ENCODE measurements at regions not wholly inside any gene's neighbourhood (a gene's known extent, or its start where the extent isn't known, plus 50 kb on each side); places are given as distances from the start of the nearest gene placed in this dataset.

DNA sequence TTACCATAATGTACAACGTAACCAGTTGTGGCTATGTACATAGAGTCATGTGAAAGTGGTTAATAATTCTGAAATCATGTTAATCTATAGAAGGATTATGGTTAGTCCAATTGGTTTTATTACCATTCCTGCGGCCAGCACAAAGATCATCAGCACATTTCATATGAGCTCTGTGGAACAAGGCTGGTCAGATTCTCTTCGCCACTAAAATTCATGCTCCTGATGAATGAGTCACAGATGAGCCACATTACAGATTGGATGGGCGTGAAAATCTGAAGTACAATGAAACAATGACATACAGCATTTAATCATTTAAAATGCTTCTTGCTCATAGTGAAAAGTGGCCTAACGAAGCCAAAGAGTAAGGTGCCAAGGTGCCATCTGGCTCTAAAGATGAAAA, 716.2 kb upstream of the PHF14 start:
- no peaks in the 10 kb centered on the region for H3K36me3 Mint-ChIP-seq (ENCODE audit: insufficient read depth in 1 of 3, low read depth in 3 of 3)
- Histone ChIP-seq H4K8ac (replicated peaks; ENCODE audit: insufficient read length, low read depth, low read length) (no peak overlapping the region), H3K14ac (ENCODE audit: insufficient read depth, low read length) (no peak overlapping the region), H3K27me3 (ENCODE audit: insufficient read depth, low read length) (no peaks in the 10 kb centered on the region), H2AK5ac (ENCODE audit: insufficient read length, low read length) (no peak overlapping the region), H2BK120ac (ENCODE audit: low read depth, low read length, poor library complexity, severe bottlenecking) (no peak overlapping the region), H3K79me2 (ENCODE audit: insufficient read depth, low read length) (no peaks in the 10 kb centered on the region), H4K20me1 (ENCODE audit: control insufficient read depth, insufficient read depth, insufficient read length) (no peaks in the 10 kb centered on the region), H3K79me1 (ENCODE audit: insufficient read depth, low read depth, low read length, poor library complexity, severe bottlenecking) (no peaks in the 10 kb centered on the region), H3T11ph (ENCODE audit: low read length) (no peak overlapping the region), H2BK15ac (ENCODE audit: low read depth, low read length) (no peak overlapping the region), H3K9ac (ENCODE audit: extremely low read depth, insufficient read length, low read length) (no peak overlapping the region), H3K4ac (ENCODE audit: low read depth, low read length) (no peak overlapping the region), H3K56ac (ENCODE audit: insufficient read length, low read depth, low read length) (no peak overlapping the region), H4K91ac (ENCODE audit: insufficient read length, low read depth, low read length) (no peak overlapping the region), H2AFZ (ENCODE audit: low read length) (no peak overlapping the region), H2BK20ac (ENCODE audit: low read depth, low read length, poor library complexity, severe bottlenecking) (no peak overlapping the region), H2BK5ac (ENCODE audit: insufficient read length, low read length) (no peak overlapping the region), H2BK12ac (ENCODE audit: insufficient read length, low read depth, low read length) (no peak overlapping the region), H3K23me2 (ENCODE audit: insufficient read length, low read depth, low read length, poor library complexity, severe bottlenecking) (no peaks in the 10 kb centered on the region), H3K9me3 (ENCODE audit: control insufficient read depth, low read depth, low read length) (no peaks in the 10 kb centered on the region), H3K4me2 (ENCODE audit: insufficient read depth, insufficient read length, low read length) (no peak overlapping the region), H4K5ac (ENCODE audit: insufficient read length, low read depth, low read length) (no peak overlapping the region), H3K23ac (ENCODE audit: insufficient read length, low read depth, low read length) (no peak overlapping the region), H3K18ac (ENCODE audit: insufficient read length, low read depth, low read length) (no peak overlapping the region), H3K27ac (ENCODE audit: insufficient read length, low read depth, low read length) (no peak overlapping the region), H3K4me1 (ENCODE audit: insufficient read depth, low read length) (no peaks in the 10 kb centered on the region)
- H3K4me1 Mint-ChIP-seq, result no peaks in the 10 kb centered on the region
- no CpG with 5 or more reads among the region's 5 CpGs for WGBS (ENCODE audit: extremely low coverage, insufficient read length, low lambda C conversion rate)
- H3K9me3 Mint-ChIP-seq, result no peaks in the 10 kb centered on the region; a peak in 1 of 5 replicates
- TF ChIP-seq CTCF (conservative IDR thresholded peaks at IDR 0.05), result no peak
- H3K27me3 Mint-ChIP-seq (ENCODE audit: low read depth), result no peaks in the 10 kb centered on the region
- no peak for DNase-seq
- H3K4me3 Mint-ChIP-seq, result no peak overlapping the region
- H3K27ac Mint-ChIP-seq, result no peak overlapping the region

Measured in H9 (cell line).